SH-SY5Y (cell line): ENCODE measurements at regions not wholly inside any gene's neighbourhood (a gene's known extent, or its start where the extent isn't known, plus 50 kb on each side); places are given as distances from the start of the nearest gene placed in this dataset.

Experiments used
- GATA2 ChIP-seq: IDR thresholded peaks from 2 replicates; pipeline ENCODE4 v1.6.1; 2011; ENCODE audit warnings: mild to moderate bottlenecking, low read depth, low read length
- GATA3 ChIP-seq: IDR thresholded peaks from 2 replicates; pipeline ENCODE4 v1.6.1; 2011; ENCODE audit warnings: low read depth, mild to moderate bottlenecking, low read length, moderate library complexity

DNA sequence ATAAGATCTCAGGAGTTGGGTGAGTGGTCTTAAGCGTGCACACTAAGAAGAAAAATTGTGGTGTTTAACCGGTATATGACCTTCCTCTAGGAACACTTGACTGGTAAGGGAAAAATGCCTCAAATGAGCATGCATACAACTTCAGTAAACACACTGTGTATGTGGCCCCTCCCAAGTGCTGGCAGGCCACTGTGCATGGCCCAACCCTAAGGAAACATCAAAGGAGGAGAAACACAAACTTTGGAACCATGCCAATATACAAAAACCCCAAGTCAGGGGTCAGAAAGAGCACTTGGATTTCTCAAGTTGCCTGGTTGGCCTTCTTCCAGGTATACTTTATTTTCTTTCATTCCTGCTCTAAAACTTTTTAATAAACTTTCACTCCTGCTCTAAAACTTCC, 308.9 kb upstream of the LRRTM4 start:
- no peak for TF ChIP-seq GATA2
- no peak for TF ChIP-seq GATA3
